WERI-Rb-1 (cell line): ENCODE measurements at regions not wholly inside any gene's neighbourhood (a gene's known extent, or its start where the extent isn't known, plus 50 kb on each side); places are given as distances from the start of the nearest gene placed in this dataset.

Experiments
- DNase-seq: peaks from one replicate; pipeline ENCODE4 v3.0.0-alpha.2; 2020
- H3K27ac ChIP-seq: fragments of 250-450 bp; sonication (Bioruptor Pico); 2 replicates; pipeline ENCODE4 v1.5.1; 2020; ENCODE audit warnings: mild to moderate bottlenecking, moderate library complexity
- H3K27me3 ChIP-seq: fragments of 250-450 bp; sonication (Bioruptor Pico); 2 replicates; pipeline ENCODE4 v1.5.1; 2021; ENCODE audit warnings: mild to moderate bottlenecking, low read depth, moderate library complexity; ENCODE audit not compliant: insufficient read depth, severe bottlenecking
- H3K36me3 ChIP-seq: fragments of 250-450 bp; sonication (Bioruptor Pico); 2 replicates; pipeline ENCODE4 v1.5.1; 2020; ENCODE audit warnings: mild to moderate bottlenecking, moderate library complexity
- H3K4me3 ChIP-seq: 2 replicates; pipeline ENCODE4 v1.5.1; 2011; ENCODE audit warnings: low read depth, mild to moderate bottlenecking, control low read depth, low read length
- H3K9me3 ChIP-seq: fragments of 250-450 bp; sonication (Bioruptor Pico); 2 replicates; pipeline ENCODE4 v1.5.1; 2021; ENCODE audit warnings: mild to moderate bottlenecking, moderate library complexity; ENCODE audit not compliant: severe bottlenecking
- TF ChIP-seq, protein P1 (sequence below): IDR thresholded peaks from 2 replicates; pipeline ENCODE4 v1.5.1; 2011; ENCODE audit warnings: low read depth, mild to moderate bottlenecking, control low read depth, inconsistent platforms, low read length

DNA sequence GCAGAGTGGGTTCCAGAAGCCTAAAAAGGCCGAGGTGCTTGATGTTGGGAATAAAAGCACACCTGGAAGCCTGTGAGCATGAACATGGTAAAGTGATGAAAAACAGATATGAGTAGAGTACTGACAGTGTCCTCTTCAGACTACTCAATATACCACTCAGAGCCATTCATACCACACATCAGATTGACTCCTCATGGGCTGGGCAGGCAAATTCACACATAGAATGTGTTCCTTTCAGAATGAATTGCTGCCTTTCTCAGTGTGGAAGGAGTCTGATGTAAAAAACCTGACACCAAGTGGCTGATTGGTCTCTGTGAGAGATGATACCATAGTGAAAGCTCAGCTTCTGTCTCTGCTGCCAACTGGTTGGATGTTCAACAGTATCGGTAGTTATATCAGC is 442.7 kb downstream of the RAPGEF2 start:
- Histone ChIP-seq H3K36me3 (no peaks in the 10 kb centered on the region), H3K27me3 (no peaks in the 10 kb centered on the region), H3K27ac (no peak overlapping the region), H3K4me3 (no peak overlapping the region), H3K9me3 (no peaks in the 10 kb centered on the region)
- no peak for DNase-seq
- TF ChIP-seq, protein P1, sequence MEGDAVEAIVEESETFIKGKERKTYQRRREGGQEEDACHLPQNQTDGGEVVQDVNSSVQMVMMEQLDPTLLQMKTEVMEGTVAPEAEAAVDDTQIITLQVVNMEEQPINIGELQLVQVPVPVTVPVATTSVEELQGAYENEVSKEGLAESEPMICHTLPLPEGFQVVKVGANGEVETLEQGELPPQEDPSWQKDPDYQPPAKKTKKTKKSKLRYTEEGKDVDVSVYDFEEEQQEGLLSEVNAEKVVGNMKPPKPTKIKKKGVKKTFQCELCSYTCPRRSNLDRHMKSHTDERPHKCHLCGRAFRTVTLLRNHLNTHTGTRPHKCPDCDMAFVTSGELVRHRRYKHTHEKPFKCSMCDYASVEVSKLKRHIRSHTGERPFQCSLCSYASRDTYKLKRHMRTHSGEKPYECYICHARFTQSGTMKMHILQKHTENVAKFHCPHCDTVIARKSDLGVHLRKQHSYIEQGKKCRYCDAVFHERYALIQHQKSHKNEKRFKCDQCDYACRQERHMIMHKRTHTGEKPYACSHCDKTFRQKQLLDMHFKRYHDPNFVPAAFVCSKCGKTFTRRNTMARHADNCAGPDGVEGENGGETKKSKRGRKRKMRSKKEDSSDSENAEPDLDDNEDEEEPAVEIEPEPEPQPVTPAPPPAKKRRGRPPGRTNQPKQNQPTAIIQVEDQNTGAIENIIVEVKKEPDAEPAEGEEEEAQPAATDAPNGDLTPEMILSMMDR: no peak

- peak; percentile 16 for DNase-seq
- H3K4me3 ChIP-seq: no peak overlapping the region
- TF ChIP-seq, protein P1: no peak
- H3K27ac ChIP-seq: no peak overlapping the region
- H3K36me3 ChIP-seq: no peaks in the 10 kb centered on the region
- H3K27me3 ChIP-seq: no peaks in the 10 kb centered on the region
- no peaks in the 10 kb centered on the region for H3K9me3 ChIP-seq
Observed at GRCh38 chr4:159547645-159548308, 444.9 kb downstream of the RAPGEF2 start.

DNA sequence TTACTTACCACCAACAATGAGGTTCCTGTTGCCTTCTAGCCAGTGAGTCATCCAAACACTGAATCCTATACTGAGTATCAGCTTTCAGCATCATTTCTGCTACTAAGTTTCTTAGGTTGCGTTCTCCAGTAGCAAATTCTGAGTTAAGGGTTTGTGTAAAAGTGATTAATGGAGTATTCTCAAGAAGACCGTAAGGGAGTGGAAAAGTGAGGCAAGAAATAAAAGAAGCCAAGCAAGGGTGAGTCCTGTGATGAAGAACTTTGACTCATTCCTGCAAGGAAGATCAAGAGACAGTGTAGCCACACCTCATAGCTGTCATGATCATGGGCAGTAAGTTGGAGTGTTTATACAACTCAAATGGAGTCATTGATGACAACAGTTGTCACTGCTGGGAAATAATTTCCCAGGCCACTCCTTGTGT is 446.2 kb downstream of the RAPGEF2 start:
- DNase-seq: no peak
- TF ChIP-seq, protein P1: no peak
- no peak overlapping the region for H3K4me3 ChIP-seq
- no peak overlapping the region for H3K27ac ChIP-seq
- no peaks in the 10 kb centered on the region for H3K9me3 ChIP-seq
- no peaks in the 10 kb centered on the region for H3K36me3 ChIP-seq
- H3K27me3 ChIP-seq: no peaks in the 10 kb centered on the region

DNA sequence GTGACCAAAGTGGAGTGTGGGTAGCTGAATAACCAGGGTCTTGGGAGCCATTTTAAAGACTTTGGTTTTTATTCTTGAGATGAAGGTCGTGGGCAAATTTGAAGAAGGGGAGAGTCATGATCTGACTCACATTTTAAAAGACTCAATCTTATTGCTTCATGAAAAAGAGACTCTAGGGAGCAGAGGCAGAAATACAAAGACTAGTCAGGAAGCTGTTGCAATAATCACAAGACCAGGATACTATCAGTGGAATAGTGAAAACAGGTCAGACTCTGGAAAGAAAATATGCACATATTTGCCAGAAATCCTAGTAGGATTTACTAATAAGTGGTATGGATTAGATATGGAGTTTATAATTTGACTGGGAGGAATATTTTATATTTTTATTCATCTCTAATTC is 448.4 kb downstream of the RAPGEF2 start:
- H3K36me3 ChIP-seq: no peaks in the 10 kb centered on the region
- no peak for DNase-seq
- no peak overlapping the region for H3K4me3 ChIP-seq
- no peak overlapping the region for H3K27ac ChIP-seq
- H3K27me3 ChIP-seq: no peaks in the 10 kb centered on the region
- H3K9me3 ChIP-seq: no peaks in the 10 kb centered on the region
- TF ChIP-seq, protein P1: no peak

DNA sequence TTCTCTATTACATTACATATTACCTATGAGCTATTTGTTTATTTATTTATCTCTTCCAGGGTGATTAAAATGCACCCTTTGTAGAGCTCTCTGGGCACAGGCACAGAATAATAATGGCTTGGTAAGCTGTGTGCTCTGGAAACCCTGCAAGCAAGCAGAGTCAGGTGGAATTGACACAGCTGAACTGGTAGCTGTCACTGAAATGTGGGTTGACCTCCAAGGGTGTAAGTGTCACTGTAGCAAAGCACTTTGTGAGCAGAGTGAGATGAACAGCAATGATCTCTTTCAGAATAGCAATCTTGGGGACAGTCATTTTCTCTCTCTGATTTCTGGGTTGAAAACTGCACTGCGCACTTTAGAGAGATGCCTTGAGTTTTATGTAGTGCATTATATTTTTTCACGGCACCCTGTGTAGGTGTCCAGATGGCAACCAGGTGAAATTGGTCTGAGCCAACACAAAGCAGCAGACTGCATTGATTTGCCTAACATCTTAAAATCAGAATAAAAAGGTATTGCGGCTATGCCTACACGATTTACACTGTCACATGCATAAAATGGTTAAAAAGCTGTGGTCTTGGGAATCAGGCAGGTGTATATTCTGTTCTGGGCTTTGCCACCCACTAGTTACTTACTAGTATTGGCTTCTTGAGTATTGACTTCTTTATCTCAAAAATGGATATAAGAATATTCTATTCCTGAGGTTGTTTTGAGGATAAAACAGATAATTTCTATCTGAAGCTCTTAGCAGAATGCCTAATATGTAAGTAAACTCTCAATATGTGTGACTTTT is 450.3 kb downstream of the RAPGEF2 start:
- DNase-seq: no peak
- H3K27ac ChIP-seq: no peak overlapping the region
- no peaks in the 10 kb centered on the region for H3K9me3 ChIP-seq
- H3K4me3 ChIP-seq: no peak overlapping the region
- TF ChIP-seq, protein P1: no peak
- no peaks in the 10 kb centered on the region for H3K27me3 ChIP-seq
- no peaks in the 10 kb centered on the region for H3K36me3 ChIP-seq

GRCh38 chr4:159555873-159556272 is 453.0 kb downstream of the RAPGEF2 start:
- TF ChIP-seq, protein P1: no peak
- no peak overlapping the region for H3K27ac ChIP-seq
- DNase-seq: no peak
- H3K36me3 ChIP-seq: no peaks in the 10 kb centered on the region
- H3K27me3 ChIP-seq: no peaks in the 10 kb centered on the region
- no peak overlapping the region for H3K4me3 ChIP-seq
- H3K9me3 ChIP-seq: no peaks in the 10 kb centered on the region
